Adrenal gland (tissue), 5 donors: ENCODE measurements at regions not wholly inside any gene's neighbourhood (a gene's known extent, or its start where the extent isn't known, plus 50 kb on each side); places are given as distances from the start of the nearest gene placed in this dataset.

Source experiments
- CTCF ChIP-seq, 6 experiments: fragments of 450-650 bp in 4 of 6; fragments of 200-600 bp in 2 of 6; sonication (generic) in 1 of 6; IDR thresholded peaks; 1 replicate in 5 of 6; 2 replicates in 1 of 6; pipeline versions ENCODE4 v1.5.1 to v1.8.0; 2016 to 2021; ENCODE audit warnings: antibody characterized with exemption in 6 of 6, mild to moderate bottlenecking in 2 of 6, moderate library complexity in 1 of 6
- POLR2A ChIP-seq, 2 donors: fragments of 450-650 bp; IDR thresholded peaks; one replicate each; pipeline ENCODE4 v1.6.1; 2017; ENCODE audit warnings: antibody characterized with exemption in 2 of 2, mild to moderate bottlenecking in 2 of 2, moderate library complexity in 1 of 2
- donor health status: DM: no; HTN: no; CAD: no.

- no peak for TF ChIP-seq CTCF (IDR thresholded peaks at IDR 0.05)
- TF ChIP-seq POLR2A (IDR thresholded peaks at IDR 0.05) = no peak
These were observed 262.7 kb upstream of the PLEKHG7 start for GRCh38 chr12:92440072-92440471.
